ENCODE measurements at regions not wholly inside any gene's neighbourhood (a gene's known extent, or its start where the extent isn't known, plus 50 kb on each side); places are given as distances from the start of the nearest gene placed in this dataset.

- H3K4me3 Mint-ChIP-seq: no peak overlapping the region
- no peak overlapping the region for H3K4me2 ChIP-seq
- no peaks in the 10 kb centered on the region for H3K27me3 Mint-ChIP-seq (ENCODE audit: insufficient read depth, low read depth, poor library complexity)
- H3K4me3 ChIP-seq: no peak overlapping the region
- TF ChIP-seq CREB1 (CRISPR knock-in tag; IDR thresholded peaks at IDR 0.05; ENCODE audit: low read depth) (no peak), ETS1 (IDR thresholded peaks at IDR 0.05) (no peak), ZNF331 (CRISPR knock-in tag; IDR thresholded peaks at IDR 0.05; ENCODE audit: low read depth) (no peak), CTCF (conservative IDR thresholded peaks at IDR 0.05; ENCODE audit: low read depth in 2 of 2) (no peak), REST (IDR thresholded peaks at IDR 0.05; ENCODE audit: unreplicated experiment) (no peak), JUNB (IDR thresholded peaks at IDR 0.05; ENCODE audit: unreplicated experiment) (no peak), STAT1 (IDR thresholded peaks at IDR 0.05; ENCODE audit: unreplicated experiment) (no peak), POLR2AphosphoS5 (IDR thresholded peaks at IDR 0.05; ENCODE audit: low read depth) (no peak), EZH2 (IDR thresholded peaks at IDR 0.05; ENCODE audit: low read depth, unreplicated experiment) (no peak)
- no peak overlapping the region for H3K27ac ChIP-seq (ENCODE audit: low read depth)
- no peaks in the 10 kb centered on the region for H3K27me3 ChIP-seq (ENCODE audit: insufficient read depth)
- peak overlapping the region; percentile 33; the same call in 1 of the 2 replicates for H2AFZ ChIP-seq
- H3K9me2 ChIP-seq (ENCODE audit: insufficient read depth): no peaks in the 10 kb centered on the region
- H3F3A ChIP-seq (replicated peaks; ENCODE audit: low read depth): no peaks in the 10 kb centered on the region
- H4K20me1 ChIP-seq (replicated peaks; ENCODE audit: insufficient read depth): no peaks in the 10 kb centered on the region
- H3K27ac Mint-ChIP-seq: no peak overlapping the region
- no peaks in the 10 kb centered on the region for H3K36me3 ChIP-seq (ENCODE audit: insufficient read depth)
- no peaks in the 10 kb centered on the region for H3K4me1 Mint-ChIP-seq
- H3K79me2 ChIP-seq (replicated peaks; ENCODE audit: insufficient read depth): no peaks in the 10 kb centered on the region
- H3K9me3 Mint-ChIP-seq: no peaks in the 10 kb centered on the region; the same call in 2 of the 3 replicates
- no peak for DNase-seq (ENCODE audit: low spot score)
- no peaks in the 10 kb centered on the region for H3K36me3 Mint-ChIP-seq (ENCODE audit: low read depth)
- no peaks in the 10 kb centered on the region for H3K4me1 ChIP-seq (ENCODE audit: insufficient read depth)
- no peak for ATAC-seq
Observed at GRCh38 chr7:12137283-12137682, 73.8 kb upstream of the TMEM106B start.

GRCh38 chr7:12138421-12138820 is 72.7 kb upstream of the TMEM106B start:
- H4K20me1 ChIP-seq (replicated peaks; ENCODE audit: insufficient read depth): no peaks in the 10 kb centered on the region
- H3F3A ChIP-seq (replicated peaks; ENCODE audit: low read depth): no peaks in the 10 kb centered on the region
- Mint-ChIP-seq H3K36me3 (ENCODE audit: low read depth) (no peaks in the 10 kb centered on the region; the same call in 2 of the 3 replicates), H3K4me3 (no peak overlapping the region), H3K27me3 (ENCODE audit: insufficient read depth, low read depth, poor library complexity) (no peaks in the 10 kb centered on the region), H3K27ac (no peak overlapping the region), H3K9me3 (peaks cover 4% of the 10 kb centered on the region; the same call in 2 of the 3 replicates), H3K4me1 (no peaks in the 10 kb centered on the region)
- H2AFZ ChIP-seq: peak overlapping the region; percentile 43; the same call in 1 of the 2 replicates
- DNase-seq (ENCODE audit: low spot score) (no peak), ATAC-seq (no peak)
- H3K9me2 ChIP-seq (ENCODE audit: insufficient read depth): no peaks in the 10 kb centered on the region
- no peak overlapping the region for H3K27ac ChIP-seq (ENCODE audit: low read depth)
- H3K79me2 ChIP-seq (replicated peaks; ENCODE audit: insufficient read depth): no peaks in the 10 kb centered on the region
- no peaks in the 10 kb centered on the region for H3K4me1 ChIP-seq (ENCODE audit: insufficient read depth)
- H3K4me2 ChIP-seq: no peak overlapping the region
- H3K4me3 ChIP-seq: no peak overlapping the region
- H3K36me3 ChIP-seq (ENCODE audit: insufficient read depth): no peaks in the 10 kb centered on the region
- H3K27me3 ChIP-seq (ENCODE audit: insufficient read depth): no peaks in the 10 kb centered on the region
- no peak for TF ChIP-seq STAT1 (IDR thresholded peaks at IDR 0.05; ENCODE audit: unreplicated experiment)
- no peak for TF ChIP-seq REST (IDR thresholded peaks at IDR 0.05; ENCODE audit: unreplicated experiment)
- no peak for TF ChIP-seq ZNF331 (CRISPR knock-in tag; IDR thresholded peaks at IDR 0.05; ENCODE audit: low read depth)
- no peak for TF ChIP-seq ZNF114 (CRISPR knock-in tag; IDR thresholded peaks at IDR 0.05)
- no peak for TF ChIP-seq EZH2phosphoT487 (IDR thresholded peaks at IDR 0.05; ENCODE audit: unreplicated experiment)
- TF ChIP-seq EZH2 (IDR thresholded peaks at IDR 0.05; ENCODE audit: low read depth, unreplicated experiment): no peak
